ENCODE measurements at regions not wholly inside any gene's neighbourhood (a gene's known extent, or its start where the extent isn't known, plus 50 kb on each side); places are given as distances from the start of the nearest gene placed in this dataset.
"Not testable (repeated sequence)": the region's sequence is repeated elsewhere in the genome, so short reads cannot be mapped to it uniquely, and the experiment has no call there.

- no peak for DNase-seq
Observed at GRCh38 chr5:159657298-159657697, 259.0 kb upstream of the ADRA1B start.

GRCh38 chr5:159657771-159658170, 258.5 kb upstream of the ADRA1B start:
- no peak for DNase-seq

GRCh38 chr5:159658266-159658925, 257.9 kb upstream of the ADRA1B start:
- no peak for DNase-seq

- no peak for DNase-seq
Observed at GRCh38 chr5:159660401-159660800, 255.9 kb upstream of the ADRA1B start.

GRCh38 chr5:159663986-159664385, 252.3 kb upstream of the ADRA1B start:
- no peak for DNase-seq

DNA sequence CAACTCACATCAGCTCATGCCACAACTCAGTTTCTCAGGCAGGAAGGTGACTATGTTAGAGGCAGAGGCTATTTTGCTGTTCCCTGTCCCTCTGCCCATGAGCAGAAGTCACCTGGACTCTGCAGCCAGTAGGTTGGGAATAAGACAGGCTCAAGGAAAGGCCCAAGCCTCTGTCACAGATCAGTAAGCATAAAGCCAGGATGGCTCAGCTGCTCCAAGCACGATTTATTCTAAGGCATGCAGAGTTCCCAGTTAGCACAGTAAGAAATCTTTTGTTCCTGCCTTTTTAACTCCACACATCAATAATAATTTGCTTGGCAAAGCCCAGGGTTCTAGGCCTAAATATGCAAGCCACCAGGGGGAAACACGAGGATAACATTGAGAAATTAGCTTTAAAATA, 249.0 kb upstream of the ADRA1B start:
- DNase-seq: no peak

- DNase-seq: no peak
Observed at GRCh38 chr5:159668556-159668955, 247.7 kb upstream of the ADRA1B start.

DNA sequence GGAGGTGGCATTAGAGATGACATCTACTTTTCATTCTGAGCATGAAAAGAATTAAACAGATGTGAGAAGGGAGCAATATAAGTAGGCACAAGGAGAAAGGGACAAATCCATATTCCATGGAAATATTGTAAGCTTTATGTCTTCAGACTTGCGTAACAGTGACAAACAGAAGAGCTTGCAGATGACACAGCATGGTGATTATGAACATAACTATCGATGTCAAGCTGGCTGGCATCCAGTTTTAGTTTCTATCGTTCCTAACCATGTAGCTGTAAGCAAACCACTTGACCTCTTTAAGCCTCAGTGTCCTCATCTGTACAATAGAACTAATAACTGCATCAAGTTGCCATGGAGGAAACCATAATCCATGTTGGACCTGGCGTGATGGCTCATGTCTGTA, 246.7 kb upstream of the ADRA1B start:
- no peak for DNase-seq

DNA sequence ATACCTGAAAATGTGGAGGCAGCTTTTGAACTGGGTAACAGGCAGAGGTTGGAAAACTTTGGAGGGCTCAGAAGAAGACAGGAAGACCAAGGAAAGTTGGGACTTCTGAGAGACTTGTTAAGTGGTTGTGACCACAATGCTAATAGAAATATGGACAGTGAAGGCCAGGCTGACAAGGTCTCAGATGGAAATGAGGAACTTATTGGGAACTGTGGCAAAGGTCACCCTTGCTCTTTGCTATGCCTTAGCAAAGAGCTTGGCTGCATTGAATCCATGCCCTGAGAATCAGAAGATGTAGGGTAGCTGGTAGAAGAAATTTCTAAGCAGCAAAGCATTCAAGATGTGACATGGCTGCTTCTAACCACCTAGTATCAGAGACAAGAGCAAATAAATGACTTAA, 244.4 kb upstream of the ADRA1B start:
- DNase-seq: no peak

DNA sequence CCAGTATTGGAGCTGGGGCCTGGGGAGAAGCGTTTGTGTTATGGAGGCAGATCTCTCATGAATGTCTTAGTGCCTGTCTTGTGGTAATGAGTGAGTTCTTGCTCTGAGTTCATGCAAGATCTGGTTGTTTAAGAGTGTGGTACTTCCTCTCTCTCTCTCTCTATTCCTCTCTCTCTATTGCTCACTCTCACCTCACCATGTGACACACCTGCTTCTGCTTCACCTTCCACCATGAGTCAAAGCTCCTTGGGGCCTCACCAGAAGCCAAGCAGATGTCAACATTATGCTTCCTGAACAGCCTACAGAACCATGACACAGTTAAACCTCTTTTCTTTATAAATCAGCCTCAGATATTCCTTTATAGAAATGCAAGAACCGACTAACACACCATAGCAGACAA, 242.7 kb upstream of the ADRA1B start:
- no peak for DNase-seq

DNA sequence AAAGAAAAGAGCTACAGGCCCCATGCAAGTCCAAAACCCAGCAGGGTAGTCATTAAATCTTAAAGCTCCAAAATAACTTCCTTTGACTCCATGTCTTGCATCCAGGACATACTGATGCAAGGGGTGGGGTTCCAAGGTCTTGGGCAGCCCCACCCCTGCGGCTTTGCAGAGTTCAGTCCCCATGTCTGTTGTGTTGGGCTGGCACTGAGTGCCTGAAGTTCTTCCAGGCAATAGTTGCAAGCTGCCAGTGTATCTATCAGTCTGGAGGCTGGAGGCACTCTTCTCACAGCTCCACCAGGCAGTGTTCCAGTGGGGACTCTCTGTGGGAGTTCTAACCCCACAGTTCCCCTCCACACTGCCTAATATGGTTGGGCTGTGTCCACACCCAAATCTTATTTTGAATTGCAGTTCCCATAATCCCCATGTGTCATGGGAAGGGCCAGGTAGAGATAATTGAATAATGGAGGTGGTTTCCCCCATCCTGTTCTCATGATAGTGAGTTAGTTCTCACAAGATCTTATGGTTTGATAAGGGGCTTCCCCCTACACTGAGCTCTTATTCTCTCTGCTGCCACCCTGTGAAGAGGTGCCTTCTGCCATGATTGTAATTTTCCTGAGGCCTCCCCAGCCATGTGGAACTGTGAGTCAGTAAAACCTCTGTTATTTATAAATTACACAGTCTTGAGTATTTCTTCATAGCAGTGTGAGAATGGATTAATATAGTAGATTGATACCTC, 237.5 kb upstream of the ADRA1B start:
- no peak for DNase-seq

DNA sequence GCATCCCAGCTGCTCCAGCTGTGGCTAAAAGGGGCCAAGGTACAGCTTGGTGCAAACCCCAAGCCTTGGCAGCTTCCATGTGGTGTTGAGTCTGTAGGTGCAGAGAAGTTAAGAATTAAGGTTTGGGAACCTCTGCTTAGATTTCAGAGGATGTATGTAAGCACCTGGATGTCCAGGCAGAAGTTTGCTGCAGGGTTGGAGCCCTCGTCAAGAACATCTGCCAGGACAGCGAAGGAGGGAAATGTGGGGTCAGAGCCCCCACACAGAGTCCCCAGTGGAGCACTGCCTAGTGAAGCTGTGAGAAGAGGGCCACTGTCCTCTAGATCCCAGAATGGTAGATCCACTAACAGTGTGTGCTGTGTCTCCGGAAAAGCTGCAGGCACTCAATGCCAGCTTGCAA, 236.2 kb upstream of the ADRA1B start:
- no peak for DNase-seq

DNA sequence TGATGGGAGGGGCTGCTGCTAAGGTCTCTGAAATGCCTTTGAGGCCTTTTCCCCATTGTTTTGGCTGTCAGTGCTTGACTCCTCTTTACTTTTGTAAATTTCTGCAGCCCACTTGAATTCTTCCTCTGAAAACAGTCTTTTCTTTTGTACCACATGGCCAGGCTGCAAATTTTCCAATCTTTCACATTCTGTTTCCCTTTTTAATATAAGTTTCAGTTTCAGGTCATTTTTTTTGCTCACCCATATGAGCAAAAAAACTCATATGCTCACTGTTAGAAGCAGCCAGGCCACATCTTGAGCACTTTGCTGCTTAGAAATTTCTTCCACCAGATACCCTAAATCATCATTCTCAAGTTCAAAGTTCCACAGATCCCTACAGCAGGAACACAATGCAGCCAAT, 234.6 kb upstream of the ADRA1B start:
- DNase-seq: no peak

GRCh38 chr5:159682623-159683022, 233.7 kb upstream of the ADRA1B start:
- no peak for DNase-seq

- not testable (repeated sequence) for DNase-seq
Observed at GRCh38 chr5:159687892-159688291, 228.4 kb upstream of the ADRA1B start.

GRCh38 chr5:159695741-159696294, 220.5 kb upstream of the ADRA1B start:
- no peak for DNase-seq

DNA sequence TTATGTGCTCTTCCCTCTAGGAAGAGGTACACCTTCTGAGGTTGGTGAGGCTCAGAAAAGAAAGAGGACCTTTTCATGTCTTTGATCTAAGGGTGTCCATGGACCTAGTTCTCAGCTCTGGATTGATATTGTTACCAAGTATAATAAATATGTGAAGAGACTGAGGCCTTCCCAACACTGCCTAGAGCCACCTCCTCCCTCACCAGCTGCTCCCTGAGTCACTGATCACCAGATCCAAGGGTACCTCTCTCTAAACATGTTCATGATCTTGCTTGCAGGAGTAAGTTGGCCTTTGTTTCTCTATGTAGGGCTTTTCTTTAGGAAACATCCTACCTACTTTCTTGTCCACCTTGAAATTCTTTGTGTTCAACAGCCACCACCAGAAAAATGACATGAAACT, 218.8 kb upstream of the ADRA1B start:
- no peak for DNase-seq

DNA sequence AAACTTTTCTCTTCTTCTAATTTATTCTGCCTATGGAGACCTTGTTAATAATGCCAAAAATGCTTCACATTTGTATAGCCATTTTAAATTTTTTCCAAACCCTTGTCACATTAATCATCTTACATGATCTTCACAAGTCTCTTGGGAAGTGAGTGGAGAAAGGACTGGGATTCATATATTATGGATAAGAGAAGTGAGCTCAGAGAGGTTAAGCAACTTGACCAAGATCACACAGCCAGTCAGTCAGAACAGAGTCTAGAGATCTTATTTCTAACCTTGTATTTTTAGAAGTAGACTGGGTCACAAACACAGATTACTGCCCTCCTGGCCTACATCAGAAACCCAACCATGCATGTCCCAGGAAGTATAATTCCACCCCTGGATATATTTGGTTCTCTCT, 218.0 kb upstream of the ADRA1B start:
- DNase-seq: no peak

- no peak for DNase-seq
Observed at GRCh38 chr5:159700016-159700415, 216.3 kb upstream of the ADRA1B start.

DNA sequence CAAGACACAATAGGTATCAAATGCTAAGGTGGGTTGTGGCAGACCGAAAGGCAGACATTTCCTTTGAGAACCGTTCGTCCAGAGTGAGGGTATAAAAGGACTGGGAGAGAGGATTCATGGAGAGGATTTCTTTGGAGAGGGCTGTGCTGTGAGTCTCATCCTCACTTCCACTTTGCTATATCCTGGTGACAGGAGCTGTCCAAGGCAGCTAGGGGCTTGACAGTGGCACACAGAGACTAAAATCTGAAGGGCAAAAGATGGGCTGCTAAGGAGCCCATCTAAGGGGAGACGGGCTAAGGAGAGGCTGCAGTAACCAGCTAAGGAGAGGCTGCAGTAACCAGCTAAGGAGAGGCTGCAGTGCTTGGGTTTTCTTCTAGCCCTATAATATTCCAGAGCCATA, 214.0 kb upstream of the ADRA1B start:
- DNase-seq: no peak

DNA sequence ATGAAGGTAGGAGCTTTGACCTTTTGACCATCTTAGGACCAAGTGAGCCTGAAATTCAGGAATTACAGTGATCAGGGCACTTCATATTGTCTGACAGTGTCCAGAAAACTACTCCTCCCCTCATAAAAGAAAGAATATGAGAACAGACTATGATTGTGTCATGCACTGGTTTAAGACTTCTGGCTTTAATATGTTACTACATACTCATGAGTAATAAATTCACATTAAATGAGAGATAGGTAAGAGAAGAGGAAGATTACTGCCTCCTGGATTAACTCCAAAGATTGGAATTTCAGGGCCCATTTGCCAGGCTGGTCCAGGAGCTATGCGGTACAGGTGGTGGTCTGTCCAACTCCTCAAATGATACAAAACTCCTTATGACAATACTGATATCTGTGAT, 213.5 kb upstream of the ADRA1B start:
- no peak for DNase-seq

DNA sequence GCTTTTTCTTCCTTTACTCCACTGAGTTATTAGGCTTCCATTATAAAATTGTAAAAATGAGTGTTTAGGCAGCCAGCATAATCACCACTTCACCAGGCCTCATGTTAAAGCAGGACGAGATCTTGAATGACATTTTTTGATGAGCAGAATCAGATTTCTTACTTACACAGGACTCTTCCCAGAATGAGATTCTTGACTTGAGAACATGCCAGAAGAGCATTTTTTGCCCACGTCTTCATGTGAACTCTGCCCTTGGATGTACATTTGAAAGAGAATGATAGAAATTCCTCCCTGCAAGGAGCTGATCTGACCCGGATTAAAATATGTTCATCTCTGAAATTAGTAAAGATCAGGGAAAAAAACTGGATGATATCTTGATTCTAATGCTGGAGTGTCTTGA, 212.1 kb upstream of the ADRA1B start:
- no peak for DNase-seq

- no peak for DNase-seq
Observed at GRCh38 chr5:159705948-159706347, 210.3 kb upstream of the ADRA1B start.

DNA sequence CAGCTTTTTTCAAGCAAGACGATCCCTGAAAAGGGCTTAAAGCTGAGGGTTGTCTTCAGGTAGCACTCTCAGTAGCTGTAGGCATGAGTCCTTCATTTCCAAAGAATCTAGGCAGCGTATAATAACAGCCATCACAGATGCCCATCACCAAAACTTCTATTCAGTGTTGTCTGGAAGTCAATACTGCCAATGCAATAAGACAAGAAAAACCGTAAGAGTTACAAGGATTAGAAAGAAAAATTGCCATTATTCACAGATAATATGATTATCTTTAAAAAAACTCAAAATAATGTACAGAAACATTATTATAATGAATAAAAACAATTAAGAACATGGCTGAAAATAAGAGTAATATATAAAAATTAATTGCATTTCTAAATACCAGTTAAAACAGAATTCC, 208.2 kb upstream of the ADRA1B start:
- DNase-seq: no peak

DNA sequence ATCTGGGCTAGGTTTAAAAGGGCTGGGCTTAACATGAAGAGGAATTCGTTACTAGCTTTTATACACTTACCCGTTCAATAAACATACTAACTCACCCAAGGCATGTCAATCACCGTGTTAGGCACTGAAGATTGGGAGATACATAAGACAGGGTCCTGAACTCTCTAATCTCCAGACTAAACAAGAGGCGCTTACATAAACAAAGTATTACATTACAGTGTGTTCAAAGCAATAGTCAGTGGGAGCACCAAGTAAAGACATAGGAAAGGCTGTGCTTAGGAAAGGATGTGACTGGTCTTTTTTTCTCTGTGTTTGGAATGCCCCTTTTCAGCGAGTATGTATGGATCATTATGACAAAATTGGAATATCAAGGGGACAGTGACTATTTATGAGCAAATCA, 203.6 kb upstream of the ADRA1B start:
- no peak for DNase-seq

Data from midbrain (tissue), 1 donor.